CD1c-positive myeloid dendritic cell (primary cell): ENCODE measurements at regions not wholly inside any gene's neighbourhood (a gene's known extent, or its start where the extent isn't known, plus 50 kb on each side); places are given as distances from the start of the nearest gene placed in this dataset.

ENCODE experiments used
- DNase-seq: peaks from one replicate; pipeline ENCODE4 v3.0.0-alpha.2; 2016; ENCODE audit errors: extremely low spot score

- DNase-seq: no peak
Measured at GRCh38 chr11:120034176-120034875, 103.6 kb downstream of the TRIM29 start.

GRCh38 chr11:120032766-120033390, 105.0 kb downstream of the TRIM29 start:
- no peak for DNase-seq

DNA sequence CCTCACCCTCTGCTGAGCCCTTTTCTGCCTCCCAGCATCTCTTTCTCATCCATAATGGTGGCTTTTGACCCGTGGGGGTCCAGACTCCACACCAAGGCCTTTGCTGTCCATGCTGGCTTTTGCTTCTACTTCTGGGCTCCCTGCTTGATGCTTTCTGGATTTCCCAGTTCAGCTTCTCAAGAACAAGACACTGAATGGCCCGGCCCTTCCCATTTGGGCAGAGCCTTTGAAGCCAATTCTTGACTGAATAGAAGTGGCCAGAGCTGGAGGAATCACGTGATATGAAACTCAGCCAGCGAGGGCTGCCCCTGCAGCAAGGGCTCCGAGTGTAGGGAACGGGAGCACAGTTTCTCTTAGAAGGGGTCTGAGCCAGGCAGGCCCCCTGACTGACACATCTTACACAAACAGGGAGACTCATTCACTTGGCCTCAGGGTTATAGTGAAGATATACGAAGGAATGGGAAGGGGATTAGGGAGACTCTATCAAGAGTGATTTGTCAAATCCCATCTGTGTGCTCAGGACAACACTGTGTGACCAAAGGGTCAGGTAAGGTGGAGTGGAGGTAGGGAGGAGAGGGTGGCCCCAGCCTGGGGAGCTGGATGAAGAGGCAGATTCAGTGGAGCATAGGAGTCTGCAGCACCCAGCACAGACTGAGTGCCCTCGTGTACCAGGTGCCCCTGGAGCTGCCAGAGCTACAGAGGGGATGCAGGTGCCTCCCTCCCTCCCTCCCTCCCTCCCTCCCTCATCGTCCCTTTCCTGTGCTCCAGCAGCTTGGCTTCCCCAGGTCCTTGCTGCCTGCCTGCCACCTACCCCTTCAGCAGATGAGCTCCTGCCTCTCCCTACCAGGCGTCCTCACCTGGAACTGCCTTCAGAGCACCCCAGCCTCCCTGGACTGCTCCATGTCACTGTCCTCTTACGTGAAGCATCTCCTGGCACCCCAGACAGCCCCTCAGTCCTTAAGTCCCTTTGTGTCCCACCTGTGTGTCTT, 106.0 kb downstream of the TRIM29 start:
- no peak for DNase-seq

DNA sequence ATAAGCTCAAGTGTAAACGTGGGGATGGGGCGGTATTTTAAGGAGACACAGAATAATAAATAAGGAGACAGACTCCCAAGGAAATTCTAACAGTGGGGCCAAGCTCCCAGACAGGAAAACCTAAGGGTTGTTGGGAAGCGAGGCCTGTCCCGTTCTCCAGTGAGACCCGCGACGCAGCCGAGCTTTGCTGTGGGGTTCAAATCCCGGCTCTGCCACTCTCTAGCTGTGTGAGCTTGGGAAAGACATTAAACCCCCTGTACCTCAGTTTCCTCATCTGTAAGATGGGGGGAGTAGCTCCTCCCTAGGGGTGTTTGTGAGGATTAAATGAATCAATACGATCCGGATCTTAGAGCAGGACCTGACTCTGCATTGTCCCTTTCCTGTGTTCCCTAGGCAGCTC, 106.8 kb downstream of the TRIM29 start:
- no peak for DNase-seq

DNA sequence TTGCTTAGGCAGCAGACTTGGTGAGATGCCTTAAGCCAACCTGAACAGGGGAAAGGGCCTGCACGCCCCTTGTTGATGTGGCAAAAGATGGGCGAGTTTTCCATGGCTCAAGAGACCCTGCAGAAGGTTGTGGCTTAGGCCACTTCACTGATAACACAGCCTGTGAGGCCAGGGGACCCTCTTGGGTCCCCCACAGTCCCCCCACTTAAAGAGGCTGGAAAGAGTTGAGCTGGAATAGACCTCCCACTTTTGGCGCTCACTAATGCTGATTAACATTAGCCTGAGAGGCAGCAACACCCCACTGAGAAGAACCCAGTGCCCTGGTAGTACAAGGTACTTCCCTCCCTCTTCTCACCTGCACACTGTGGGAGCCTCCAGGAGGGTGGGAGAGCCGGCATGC, 107.5 kb downstream of the TRIM29 start:
- no peak for DNase-seq

DNA sequence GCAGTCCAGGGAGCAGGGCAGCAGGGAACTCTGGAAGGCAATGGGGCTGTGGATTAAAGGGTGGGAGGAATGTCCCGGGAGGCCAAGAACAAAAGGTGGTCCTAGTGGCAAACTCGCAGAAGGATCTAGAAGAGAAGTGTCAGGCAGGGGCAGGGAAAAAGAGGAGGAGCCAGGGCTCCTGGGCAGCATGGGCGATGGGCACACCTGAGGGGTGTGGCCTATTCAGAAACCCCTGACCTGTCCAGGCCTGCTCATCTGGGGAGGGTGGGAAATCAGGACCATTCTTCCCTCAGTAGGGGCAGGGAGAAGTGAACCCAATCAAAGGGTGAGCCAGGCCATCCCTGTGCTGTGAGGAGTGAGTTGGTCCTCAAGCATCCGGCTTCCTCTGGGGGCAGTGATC, 108.6 kb downstream of the TRIM29 start:
- no peak for DNase-seq

DNA sequence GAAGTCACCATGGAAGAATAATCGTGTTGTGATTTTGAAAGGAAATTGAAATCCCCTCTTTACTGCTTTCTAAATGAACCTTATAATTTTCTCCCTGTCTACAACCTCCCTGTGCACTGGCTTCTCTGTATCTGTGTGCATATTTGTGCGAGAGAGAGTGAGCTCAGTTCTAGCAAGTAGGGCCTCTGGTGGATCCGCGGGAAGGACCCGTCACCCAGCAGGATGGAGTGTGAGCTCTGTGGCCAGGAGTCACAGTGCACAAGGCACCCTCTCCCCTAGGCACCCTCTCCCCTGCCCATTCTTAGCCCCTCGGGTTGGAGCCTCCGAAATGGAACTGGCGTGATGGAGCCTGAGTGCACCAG, 109.0 kb downstream of the TRIM29 start:
- DNase-seq: no peak

DNA sequence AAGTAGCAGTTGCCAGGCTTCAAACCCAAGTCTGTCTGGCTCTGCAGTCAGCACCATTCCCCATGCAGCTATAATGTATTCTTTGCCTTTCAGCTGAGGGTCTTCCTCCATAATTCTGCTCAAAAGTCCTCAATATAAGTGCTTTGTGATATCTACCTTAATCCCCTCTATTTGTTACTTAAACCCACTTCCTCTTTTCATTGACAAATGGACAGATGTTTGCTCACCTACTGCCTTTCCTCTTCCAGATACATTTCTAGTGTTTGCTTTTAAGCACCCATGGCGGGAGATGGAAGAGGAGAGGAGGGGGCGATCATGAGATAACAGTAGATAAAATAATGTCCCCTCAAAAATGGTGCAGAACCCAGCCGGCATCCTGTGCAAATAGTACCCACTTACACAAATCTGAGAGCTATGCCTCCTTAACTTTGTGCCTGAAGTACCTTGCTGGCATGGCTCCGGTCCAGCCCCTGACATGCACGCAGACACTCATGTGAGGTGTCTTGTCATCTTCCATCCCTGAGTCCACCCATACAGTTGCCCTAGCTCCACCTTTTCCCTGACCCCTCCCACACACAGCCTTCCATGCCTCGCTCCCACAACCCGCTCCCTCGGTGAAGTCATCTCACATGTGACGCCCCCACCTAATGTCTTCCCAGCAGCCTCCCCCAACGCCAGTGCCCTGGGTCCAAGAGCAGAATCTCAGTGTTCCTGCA, 109.6 kb downstream of the TRIM29 start:
- no peak for DNase-seq

- no peak for DNase-seq
Measured at GRCh38 chr11:120027546-120028180, 110.2 kb downstream of the TRIM29 start.

- no peak for DNase-seq
Measured at GRCh38 chr11:120025606-120026335, 112.1 kb downstream of the TRIM29 start.

DNA sequence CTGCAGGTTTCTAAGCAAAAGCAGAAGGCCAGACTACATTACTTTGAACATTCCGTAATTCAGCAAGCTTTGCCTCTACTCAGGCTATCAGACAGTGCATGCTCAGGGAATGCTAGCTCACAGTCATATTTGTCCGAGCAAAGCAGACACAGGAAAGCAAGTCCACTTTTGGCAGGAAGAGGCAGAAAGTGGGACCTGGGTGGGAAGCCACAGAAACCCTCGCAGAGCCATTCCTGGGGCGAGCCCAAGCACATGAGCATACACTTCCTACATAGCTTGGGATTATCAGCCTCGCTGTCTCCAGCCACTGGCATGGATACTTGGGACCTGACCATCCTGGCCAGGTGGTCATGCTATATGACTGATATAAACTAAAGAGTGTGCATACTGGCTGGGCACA, 113.3 kb downstream of the TRIM29 start:
- DNase-seq: no peak

DNA sequence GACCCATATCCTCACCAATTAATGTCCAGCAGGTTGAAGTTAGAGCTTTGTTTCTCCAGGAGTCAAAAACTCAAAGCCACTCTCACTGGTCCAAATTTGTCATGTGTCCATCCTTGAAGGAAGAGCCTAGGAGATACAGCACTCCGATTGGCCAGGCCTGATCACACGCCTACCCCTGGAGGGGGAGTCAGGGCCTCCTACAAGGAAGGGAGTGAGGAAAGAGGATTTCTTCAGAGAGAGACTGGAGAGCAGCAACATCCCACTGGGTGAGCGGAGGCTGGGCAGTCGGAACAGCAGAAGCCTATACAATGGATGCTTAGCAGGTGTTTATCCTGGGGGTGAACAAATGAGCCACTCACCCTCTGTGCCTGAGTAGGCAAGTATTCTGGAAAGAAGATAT, 113.9 kb downstream of the TRIM29 start:
- no peak for DNase-seq

DNA sequence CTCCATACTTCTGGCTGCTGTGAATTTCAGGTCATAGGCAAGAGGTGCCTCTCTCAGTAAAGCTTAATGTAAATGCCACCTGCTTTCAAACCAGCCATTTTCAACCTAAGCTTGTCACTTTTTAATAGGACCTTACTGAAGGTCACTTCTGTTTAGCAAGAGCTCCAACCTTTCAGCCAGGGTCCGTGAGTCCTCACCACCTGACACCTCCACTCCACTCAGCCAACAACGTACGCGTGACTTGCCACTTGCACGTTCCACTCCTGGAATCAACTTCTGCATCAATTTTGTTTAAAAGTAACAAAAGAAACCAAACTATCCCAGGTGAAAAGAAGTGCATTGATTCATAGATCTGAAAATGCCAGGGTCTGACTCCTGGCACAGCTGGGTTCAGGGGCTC, 114.4 kb downstream of the TRIM29 start:
- no peak for DNase-seq

DNA sequence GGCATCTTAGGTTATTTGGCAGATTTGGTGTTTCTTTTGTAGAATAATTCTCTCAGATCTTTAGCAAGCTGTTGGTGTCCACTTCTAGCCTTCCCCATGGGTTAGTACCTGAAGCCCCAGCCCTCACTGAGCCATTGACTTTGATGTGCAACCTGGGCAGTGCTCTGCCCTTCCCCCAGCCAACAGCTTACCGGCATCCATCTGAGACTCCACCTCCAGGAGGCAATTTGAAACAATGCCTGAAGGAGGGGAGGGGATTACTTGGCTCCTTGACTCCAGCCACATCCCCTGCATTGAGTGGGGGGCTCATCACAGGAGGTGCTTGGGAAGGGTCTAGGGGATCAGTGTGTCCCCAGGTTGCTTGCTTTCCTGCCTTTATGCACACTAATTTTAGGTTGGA, 114.8 kb downstream of the TRIM29 start:
- no peak for DNase-seq

DNA sequence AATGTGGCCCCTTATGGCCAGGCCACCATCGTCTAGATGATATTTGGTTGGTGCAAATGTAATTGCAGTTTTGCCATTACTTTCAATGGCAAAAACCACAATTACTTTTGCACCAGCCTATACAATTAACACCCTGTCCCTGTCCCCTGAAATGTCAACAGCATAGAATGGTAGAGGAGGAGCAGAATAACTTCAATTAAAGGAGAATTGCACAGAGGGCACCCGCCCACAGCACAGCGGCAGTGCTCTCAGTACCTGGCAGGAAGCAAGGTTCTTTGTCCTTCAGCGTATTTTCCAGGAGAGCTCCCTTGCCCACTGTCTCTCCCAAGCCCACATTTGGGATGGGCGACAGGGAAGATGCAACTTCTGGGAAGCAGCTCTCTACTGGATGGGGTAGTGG, 115.3 kb downstream of the TRIM29 start:
- DNase-seq: no peak

GRCh38 chr11:120021978-120022377, 115.9 kb downstream of the TRIM29 start:
- DNase-seq: no peak

DNA sequence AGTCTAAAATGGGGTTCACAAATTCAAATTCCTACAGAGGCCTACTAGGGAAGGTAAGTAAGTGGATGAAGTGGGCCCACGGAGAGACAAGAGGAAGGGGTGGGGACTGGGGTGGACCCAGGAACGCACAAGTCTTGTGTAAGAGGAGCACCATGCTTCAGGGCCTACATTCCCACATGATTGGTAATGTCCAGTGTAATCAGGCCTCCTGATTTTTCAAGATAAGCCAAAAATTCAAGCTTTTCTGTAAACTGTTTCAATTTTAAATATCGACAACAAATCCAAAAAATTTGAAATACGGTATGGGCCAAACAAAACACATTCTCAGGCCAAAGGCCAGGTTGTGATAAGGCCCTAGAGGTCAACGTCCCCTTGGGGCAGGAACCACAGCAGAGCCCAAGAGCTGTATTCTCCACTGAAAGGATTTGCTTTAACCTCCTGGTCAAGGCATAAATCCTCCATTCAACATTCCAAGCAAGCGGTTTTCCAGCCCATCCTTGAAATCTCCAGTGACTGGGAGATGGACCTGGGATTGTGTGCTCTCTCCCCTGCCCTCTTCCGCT, 116.4 kb downstream of the TRIM29 start:
- no peak for DNase-seq

GRCh38 chr11:120020981-120021380, 116.9 kb downstream of the TRIM29 start:
- DNase-seq: no peak

GRCh38 chr11:120020486-120020885, 117.4 kb downstream of the TRIM29 start:
- no peak for DNase-seq

- DNase-seq: no peak
Measured at GRCh38 chr11:120019191-120019590, 118.7 kb downstream of the TRIM29 start.
